CD4-positive, alpha-beta T cell treated with Interleukin-21 for 1 hour (primary cell): ENCODE measurements at regions not wholly inside any gene's neighbourhood (a gene's known extent, or its start where the extent isn't known, plus 50 kb on each side); places are given as distances from the start of the nearest gene placed in this dataset.
A peak's percentile ranks its signal among the peaks of the same experiment; 100 is the strongest.

Experiments used
- DNase-seq: peaks from one replicate; pipeline ENCODE4 v3.0.0-alpha.2; 2020

DNA sequence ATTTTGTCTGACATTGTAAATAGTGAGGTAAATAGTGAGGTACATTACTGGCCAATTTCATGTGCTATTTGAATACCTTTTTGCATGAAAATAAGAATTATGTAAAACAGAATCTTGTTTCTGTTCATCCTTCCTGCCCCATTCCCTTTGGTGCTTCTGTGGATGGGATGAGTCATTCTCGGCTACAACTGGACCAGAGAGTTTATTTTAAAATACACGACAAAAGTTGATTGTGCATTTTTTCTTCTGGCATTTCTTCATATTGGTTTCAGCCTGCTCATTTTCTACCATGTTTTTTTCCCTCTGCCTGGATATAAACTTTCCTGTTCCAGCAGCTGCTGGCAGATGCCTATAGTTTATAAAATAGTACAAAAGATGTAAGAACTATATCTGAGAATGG is 107.5 kb downstream of the CYSLTR2 start:
- DNase-seq, result no peak

DNA sequence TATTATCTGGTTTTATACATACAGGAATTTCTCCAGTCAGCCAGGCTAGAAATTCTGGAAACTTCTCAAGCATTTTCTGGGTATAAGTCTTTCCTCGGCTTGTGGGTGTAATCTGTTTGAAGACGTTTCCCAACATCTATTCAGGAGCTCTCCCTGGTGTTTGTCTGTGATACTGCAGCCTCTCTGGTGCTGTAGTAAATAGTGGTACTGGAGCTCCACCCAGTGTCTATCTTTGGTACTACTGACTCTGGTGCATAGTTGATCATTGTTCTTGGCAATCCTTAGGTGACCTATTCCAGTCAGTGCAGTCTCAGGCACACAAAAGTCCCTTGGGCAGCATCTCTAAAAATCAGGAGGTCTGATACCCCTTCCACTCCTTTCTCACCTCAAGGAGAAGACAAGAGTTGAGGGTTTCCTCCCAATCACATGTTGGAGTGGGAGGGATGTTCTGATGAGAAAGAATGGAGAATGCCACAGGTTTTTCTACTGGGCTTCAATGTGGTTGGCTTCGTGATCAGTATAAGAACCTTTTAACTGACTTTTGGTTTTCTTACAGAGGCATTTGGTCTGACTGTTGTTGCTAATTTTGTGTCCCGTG is 115.5 kb downstream of the CYSLTR2 start:
- peak; percentile 90 for DNase-seq

DNA sequence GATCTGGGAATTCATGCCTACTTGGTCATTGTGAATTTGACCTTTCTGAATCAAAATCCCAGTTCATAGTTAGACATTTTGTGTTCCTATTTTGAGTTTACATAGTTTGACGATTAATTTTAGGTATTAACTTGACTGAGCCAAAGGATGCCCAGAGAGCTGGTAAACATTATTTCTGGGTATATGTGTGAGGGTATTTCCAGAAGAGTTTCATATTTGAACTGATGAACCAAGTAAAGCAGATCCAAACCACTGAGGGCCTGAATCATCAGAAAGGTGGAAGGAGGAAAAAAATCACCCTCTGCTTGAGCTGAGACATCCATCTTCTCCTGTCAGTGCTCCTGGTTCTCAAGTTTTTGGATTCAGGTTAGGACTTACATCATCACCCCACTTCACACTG is 116.6 kb downstream of the CYSLTR2 start:
- no peak for DNase-seq

DNA sequence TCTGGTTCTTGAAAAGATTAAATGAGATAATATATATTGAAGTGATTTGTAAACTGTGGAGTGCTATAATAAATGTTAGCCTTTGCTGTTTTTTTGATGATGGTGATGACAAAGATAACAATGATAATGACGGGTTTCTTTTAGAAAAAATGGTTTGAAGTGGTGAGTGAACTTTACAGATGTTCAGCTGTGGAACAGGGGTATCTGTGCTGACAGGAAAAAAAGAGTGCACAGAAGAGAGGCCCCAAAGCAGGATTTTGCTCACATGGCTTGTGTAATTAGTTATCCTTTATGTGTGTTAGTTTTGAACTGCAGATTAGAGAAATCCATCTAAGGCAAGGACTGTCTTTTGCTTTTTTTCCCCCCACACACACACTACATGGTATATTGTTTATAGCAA is 119.2 kb downstream of the CYSLTR2 start:
- DNase-seq, result no peak

DNA sequence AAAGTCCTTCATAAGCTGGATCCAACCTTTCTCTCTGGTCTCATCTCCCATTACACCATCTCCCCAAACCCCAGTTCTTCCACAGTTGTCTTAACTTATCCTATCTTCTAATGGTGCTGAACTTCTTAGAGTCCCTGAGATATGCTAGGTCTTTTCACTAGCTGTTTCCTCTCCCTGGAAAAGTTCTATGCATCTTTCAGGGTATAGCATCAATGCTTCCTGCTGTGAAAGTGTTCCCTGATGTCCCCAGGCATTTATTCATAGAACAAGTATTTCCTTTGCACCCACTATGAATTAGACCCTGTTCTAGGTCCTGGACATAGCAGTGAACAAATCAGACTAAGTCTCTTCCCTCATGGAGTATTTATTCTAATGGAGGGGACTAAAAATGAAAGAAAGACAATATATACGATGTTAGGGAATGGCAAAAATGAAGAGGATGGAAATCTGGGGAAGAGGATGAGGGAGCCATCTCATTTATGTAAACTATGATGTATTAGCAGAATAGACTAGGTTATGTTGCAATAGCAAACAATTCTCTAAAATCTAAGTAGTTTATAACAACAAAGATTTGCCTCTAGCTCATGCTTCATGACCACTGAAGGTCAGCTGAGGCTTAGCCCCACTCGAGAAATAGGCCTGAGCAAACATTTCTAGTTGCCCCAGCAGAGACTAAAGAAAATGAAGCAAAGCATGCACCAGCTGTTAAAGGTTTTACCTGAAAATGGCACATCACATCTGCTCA is 120.0 kb downstream of the CYSLTR2 start:
- DNase-seq, result no peak

DNA sequence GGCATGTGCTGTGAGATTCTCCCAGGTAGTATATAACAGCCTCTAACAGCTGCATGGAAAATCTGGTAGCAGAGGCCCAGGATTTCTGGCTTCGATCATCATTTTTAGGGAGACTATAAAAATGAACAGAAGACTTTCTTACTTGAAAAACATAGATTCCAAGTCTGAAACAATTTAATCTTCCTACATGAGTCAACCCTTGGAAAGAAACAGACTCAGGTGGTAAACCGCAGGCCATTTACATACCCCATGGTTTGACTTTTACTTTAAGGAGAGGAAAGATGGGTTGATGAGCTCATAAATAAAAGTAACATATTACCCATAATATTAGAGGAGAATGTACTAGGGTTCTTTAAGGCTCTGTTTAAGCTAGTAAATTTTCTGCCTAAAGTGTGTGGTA is 121.6 kb downstream of the CYSLTR2 start:
- DNase-seq, result no peak

DNA sequence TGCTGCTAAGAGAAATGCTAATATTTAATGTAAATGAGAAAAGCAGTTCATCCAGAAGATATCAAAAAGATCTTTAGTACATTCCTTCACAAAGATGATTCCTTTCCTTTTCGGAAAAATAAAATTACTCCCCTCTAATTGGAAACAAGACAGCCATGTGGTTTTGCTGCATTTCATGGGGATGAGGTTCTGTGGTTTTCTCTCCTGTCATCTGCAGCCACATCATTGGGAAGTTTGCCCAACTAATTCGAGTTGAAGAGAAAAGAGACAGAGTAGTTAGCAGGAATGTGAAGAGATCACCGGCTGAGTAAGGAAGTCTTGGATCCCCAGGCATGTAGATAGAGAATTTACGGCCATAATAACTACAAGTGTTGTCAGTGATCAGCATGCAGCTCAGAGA is 122.1 kb downstream of the CYSLTR2 start:
- no peak for DNase-seq

DNA sequence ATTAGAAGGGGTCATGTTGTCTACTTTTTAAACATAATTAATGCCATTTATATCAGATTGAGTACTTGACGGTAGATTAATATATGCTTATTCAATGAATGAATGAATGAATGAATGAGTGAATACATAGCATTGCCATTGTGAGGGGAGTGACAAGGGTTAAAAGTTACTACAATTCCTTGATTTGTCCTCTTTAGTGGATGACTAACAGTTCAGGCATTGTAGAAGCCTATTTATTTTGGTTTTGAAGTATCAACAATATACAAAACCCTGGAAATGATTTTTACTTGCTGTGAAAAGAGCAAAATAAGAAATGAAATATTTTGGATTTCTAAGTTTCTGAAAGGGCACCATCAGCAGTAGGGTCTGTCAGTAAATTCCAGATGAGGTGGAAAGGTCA is 122.7 kb downstream of the CYSLTR2 start:
- no peak for DNase-seq

DNA sequence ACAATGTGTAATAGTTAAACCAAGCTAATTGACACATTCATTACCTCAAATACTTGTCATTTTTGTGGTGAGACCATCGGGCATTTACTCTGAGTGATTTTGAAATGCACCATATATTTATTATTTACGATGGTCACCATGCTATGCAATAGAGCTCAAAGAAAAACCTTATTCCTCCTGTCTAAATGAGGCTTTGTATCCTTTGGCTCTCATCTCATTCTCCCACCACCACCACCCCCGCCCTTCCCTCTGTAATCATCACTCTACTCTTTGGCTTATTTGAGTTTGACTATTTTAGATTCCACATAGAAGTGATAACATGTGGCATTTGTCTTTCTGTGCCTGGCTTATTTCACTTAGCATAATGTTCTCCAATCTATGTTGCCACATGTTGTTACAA is 124.9 kb downstream of the CYSLTR2 start:
- DNase-seq, result no peak

DNA sequence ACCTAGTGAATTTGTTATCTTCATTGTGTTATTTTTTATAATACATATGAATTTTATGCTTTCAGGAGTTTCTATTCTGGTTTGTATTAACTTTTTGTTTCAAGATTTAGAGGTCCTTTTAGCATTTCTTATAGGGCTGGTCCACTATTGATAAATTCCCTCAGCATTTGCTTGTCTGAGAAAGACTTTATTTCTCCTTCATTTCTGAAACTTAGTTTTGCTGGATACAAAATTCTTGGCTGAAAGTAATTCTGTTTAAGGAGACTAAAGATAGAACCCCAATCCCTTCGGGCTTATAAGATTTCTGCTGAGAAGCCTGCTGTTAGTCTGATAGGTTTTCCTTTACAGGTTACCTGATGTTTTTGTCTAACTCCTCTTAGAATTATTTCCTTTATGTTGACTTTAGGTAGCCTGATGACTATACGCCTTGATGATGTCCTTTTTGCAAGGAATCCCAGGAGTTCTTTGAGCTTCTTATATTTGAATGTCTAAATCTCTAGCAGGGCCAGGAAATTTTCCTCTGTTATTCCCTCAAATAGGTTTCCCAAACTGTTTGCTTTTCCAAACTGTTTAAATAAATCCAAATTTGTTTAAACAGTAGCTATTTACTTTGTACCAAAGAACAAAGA is 127.1 kb downstream of the CYSLTR2 start:
- DNase-seq, result no peak

DNA sequence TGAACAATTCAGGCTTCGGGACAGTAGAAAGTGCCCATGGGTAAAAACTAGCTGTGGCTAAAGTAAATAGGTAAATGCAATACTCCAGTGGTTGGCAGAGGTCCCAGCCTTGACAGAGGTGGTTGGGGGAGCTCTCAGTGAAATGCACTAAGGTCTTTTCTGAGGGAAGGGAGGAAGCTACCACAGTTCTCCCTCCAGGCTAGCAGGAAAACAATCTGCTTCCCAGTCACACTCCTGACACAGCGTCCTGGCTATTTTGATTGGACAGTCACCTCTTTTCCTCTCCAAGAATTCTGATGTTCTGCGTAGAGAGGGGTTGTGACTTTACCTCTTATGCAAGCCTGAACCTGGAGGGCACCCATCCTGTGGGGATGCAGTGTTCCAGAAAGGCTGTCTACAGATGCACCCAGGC is 128.7 kb downstream of the CYSLTR2 start:
- DNase-seq, result no peak

DNA sequence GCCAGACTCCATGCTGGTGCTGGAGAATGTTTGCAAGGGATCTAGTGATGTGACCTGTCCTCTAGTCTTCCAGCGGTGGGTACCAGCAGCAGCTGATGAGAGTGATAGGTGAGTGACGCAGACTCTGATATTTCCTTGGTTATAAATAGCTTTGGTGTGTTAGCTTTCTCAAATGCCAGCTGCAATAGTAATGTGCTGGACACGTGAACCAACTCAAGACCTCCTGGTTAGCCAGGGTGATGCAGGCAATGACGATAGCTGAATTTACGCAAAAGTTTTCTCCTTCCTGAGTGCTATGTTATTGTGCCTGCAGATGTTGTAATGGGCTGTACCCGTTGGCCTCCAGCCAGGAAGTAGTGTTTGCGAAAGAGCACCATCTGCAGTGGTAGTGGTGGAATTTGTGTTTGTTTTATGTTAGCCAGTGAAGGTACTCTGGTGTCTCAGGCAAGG is 129.5 kb downstream of the CYSLTR2 start:
- DNase-seq, result peak; percentile 20

DNA sequence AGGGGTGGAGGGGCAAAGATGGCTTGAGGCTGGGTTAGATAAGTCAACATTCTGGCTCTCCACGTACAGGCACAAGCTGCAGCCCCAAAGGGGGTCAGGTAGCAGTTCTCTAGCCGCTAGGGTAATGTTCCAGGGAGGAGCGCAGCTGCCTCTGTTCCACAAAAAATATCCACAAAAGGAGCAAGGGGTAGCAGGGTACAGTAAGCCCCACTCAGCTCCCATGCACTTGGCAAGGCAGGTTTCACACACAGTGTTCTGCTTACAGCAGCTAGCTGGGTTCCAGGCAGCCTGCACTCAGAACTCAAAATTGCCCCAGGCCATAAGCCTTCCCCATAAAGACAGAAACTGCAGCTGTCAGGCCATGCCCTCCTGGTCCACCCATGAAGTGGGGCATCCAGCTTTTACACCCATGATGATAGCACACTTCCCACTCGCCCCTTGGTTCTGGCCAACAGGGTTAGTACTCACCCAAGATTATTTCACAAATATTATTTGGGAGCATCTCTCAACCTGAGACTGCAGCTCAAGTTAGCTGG is 130.0 kb downstream of the CYSLTR2 start:
- no peak for DNase-seq

DNA sequence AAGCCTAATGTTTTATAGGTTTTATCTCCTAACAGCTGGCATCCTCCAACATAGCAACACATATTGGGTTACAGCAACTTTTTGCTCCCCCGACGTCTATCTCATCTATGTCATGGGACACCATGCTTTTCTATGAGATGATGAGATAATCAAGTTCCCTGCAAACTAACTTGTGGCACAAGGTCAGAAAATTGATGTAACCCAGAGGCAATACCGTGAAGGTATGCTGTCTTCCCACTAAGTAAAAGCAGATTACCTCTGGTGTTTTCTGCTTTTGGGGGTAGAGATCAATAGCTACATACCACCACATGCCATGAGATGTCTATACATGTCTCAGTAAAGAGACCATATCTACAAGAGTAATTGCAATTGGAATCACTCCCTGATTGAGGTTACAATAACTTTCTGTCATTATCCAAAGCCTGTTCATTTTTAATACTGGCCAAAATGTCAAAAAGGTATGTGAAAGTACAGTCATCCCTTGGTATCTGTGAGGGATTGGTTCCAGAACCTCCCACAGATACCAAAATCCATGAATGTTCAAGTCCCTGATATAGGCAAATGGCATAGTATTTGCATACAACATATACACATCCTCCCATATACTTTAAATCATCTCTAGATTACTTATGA is 131.3 kb downstream of the CYSLTR2 start:
- DNase-seq, result no peak

DNA sequence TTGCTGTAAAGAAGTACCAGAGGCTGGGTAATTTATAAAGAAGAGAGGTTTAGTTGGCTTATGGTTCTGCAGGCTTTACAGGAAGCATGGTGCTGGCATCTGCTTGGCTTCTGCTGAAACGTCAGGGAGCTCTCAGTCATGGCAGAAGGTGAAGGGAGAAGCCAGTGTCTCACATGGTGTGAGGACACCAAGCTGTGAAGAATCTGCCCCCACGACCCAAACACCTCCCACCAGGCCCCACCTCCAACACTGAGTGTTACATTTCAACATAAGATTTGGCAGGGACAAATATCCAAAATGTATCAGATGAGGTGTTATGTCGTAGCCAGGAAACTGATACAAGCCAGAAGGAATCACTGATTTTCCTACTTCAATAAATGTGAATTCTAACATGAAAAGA is 136.5 kb downstream of the CYSLTR2 start:
- no peak for DNase-seq

DNA sequence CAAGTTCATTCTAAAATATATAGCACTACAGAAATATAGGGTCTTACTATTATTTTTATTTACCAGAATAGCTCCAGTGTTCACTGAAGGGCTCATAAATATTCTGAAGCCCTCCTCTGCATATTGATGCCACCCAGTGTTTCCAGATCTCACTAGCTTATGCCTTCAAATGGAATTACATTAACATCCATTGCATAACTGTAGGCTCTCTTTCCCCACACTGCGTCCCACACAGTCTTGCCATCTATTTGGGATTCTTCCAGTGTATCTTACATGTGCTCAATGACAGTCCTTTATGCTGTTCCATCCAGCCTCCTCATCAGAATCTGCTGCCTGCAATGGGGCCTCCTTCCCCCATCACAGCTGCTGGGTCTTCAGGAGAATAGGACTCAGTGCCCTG is 137.2 kb downstream of the CYSLTR2 start:
- DNase-seq, result no peak

DNA sequence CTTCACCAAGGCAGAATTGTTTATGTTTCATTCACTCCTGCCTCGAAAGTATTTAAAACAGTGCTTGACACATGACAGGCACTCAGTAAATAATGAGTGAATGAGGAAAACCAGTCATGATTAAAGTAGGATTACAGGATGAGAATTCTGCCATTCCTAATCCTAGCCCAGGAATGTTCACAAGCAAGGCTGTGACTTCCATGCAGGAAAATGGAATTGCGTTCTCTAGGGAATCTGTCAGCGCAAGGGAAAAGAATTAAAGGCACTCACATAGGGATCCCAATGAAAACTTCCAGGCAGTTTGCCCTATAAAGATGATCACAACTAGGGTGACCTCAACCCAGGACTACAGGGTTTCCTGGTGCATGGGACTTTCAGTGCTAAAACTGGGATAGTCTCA is 143.4 kb downstream of the CYSLTR2 start:
- DNase-seq, result no peak

DNA sequence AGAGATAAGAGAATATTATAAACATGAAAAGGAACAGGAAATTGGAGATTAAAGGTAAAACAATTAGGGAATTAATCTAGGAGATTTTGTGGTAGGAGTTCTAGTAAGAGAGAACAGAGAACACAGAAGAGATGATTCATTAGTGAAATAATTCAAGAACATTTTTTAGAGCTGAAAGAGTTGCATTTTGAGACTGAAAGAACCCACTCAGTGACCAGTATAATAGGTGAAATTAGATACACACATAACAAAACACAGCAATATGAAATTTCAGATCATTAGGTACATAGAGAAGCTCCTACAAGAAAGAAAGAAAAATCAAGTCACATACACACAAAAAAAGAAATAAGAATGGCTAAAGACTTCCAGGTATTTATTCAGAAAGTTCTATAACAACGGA is 144.0 kb downstream of the CYSLTR2 start:
- no peak for DNase-seq

DNA sequence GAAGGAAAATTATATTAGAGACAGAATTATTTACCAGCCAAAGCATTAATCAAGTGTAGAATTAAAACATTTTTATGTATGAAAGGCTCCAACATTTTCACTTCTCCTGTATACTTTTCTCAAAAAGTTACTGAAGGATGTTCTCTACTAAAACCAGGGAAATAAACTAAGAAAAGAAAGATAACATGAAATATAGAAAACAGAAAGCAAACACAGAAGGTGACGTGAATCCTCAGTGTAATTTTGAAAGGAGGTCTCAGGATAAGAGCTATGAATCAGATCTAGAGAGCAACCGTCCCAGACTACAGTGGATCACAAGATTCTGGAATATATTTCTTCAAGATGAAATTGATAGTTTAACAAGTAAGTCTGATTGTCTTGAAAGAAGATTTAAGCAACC is 144.5 kb downstream of the CYSLTR2 start:
- DNase-seq, result no peak

DNA sequence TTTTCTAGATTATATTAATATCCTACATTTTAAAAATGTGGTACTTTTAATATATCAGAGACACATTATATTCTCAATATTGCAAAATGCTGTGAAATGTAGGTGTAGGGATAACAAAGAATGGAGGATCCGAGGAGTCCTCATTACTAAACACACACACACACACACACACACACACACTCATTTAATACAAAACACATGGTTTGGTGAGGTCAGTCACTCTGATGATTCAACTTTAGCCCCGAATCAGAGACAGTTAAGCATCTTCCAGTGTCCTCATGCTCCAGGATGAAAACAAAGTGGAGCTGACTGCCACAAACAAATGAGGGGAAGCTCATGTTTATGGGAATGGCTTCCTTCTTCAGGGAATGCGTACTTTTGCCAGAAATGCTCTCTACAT is 147.5 kb downstream of the CYSLTR2 start:
- no peak for DNase-seq

DNA sequence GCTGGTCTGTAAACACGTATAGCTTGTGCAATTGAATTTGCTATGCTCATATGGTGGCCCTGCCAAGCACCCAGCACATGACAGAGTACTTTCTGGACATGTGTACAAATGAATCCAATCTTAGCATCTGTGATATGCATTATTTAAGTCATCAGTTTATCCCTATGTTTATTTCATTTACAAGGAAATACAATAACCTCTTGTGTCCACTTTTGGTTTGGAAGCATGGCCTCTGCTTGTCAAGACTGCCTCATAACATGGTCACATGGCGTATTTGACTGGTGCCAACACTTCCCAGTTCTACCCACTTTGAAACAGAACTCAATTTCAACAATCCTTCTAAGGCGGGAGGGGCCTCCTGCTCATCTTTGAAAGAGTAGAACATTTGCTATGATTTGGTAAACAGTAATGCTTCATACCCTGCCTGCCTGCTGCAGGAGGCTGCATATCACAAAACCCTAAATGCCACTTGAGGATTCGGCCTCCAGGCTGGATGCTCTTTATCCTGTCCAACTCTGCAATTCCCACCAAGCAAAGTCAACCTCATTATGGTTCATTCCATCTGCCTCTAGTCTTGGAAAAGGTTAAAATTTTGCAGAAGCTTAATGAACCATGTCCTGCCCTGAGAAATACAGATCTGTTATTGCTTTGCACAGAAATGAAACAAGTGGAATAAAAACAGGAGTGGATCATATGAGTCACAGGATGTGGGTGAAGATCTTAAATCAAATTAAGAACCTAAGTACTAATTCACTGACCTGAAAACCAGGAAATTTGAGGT is 151.3 kb downstream of the CYSLTR2 start:
- DNase-seq, result peak; percentile 15

DNA sequence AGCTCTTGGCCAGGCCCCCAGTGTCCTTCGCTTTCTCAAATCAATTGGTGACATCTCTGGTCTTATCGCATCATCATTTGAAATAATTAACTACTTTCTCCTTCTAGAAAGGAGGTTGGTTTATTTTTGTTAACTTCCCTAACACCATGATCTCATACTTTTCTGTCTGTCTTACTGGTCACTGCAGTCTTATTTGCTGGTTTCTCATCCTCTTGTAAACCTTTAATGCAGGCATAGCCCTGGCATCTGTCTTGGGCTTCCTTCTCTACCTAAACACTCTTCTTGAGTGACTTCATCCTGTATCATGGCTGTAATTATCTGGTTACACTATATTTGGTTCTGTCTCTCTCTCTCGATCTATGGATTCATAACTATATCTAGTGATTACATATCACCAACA is 152.8 kb downstream of the CYSLTR2 start:
- DNase-seq, result no peak

DNA sequence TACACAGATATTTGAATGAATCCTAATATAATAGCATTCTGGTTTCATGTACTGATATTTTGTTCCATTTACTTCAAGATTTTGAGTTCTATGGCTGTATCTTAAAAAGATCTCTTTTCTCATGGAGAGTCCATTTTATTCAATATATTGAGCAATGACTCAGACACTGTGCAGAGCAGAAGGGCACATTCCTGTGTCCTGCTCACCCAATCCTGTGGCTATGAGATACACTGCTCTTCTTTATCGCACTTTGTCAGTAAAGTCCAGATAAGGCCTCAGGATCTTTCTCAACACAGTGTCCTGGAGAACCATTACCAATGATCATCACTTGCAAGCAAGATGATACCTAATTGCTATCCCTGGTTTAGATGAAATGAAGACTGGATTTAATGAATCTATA is 155.0 kb downstream of the CYSLTR2 start:
- no peak for DNase-seq
